SU-DHL-6 (cell line): ENCODE measurements at regions not wholly inside any gene's neighbourhood (a gene's known extent, or its start where the extent isn't known, plus 50 kb on each side); places are given as distances from the start of the nearest gene placed in this dataset.
"Not testable (repeated sequence)": the region's sequence is repeated elsewhere in the genome, so short reads cannot be mapped to it uniquely, and the experiment has no call there.

Experiments
- CTCF ChIP-seq: fragments of 200-600 bp; sonication (generic); IDR thresholded peaks from one replicate; pipeline ENCODE4 v1.5.1; 2017; ENCODE audit warnings: antibody characterized with exemption, mild to moderate bottlenecking, low read length, moderate library complexity; ENCODE audit not compliant: insufficient read depth, poor library complexity, severe bottlenecking
- EZH2phosphoT487 ChIP-seq: fragments of 200-600 bp; sonication (generic), shearing (Covaris generic); conservative IDR thresholded peaks from 2 replicates; pipeline ENCODE4 v1.6.1; 2018; ENCODE audit warnings: mild to moderate bottlenecking, antibody characterized with exemption, low read length, moderate library complexity, mixed read lengths

- TF ChIP-seq CTCF, EZH2phosphoT487: not testable (repeated sequence)
These were observed 245.3 kb upstream of the PRSS1 start for GRCh38 chr7:142503949-142504348.
